Mesothelial cell of epicardium (in vitro differentiated cells): ENCODE measurements at regions not wholly inside any gene's neighbourhood (a gene's known extent, or its start where the extent isn't known, plus 50 kb on each side); places are given as distances from the start of the nearest gene placed in this dataset.
"Not testable (repeated sequence)": the region's sequence is repeated elsewhere in the genome, so short reads cannot be mapped to it uniquely, and the experiment has no call there.

Source experiments
- DNase-seq, 2 experiments: peaks; one replicate each; pipeline ENCODE4 v3.0.0; 2021; ENCODE audit warnings: low spot score in 2 of 2; ENCODE audit not compliant: unreplicated experiment in 2 of 2
- H3K27ac Mint-ChIP-seq: 2 replicates; pipeline ENCODE4 v1.8.0; 2021; ENCODE audit warnings: mixed read lengths
- H3K27me3 Mint-ChIP-seq: 2 replicates; pipeline ENCODE4 v1.8.0; 2021; ENCODE audit warnings: low read depth, mixed read lengths
- H3K36me3 Mint-ChIP-seq: 2 replicates; pipeline ENCODE4 v1.8.0; 2021; ENCODE audit warnings: mixed read lengths
- H3K4me1 Mint-ChIP-seq: 2 replicates; pipeline ENCODE4 v1.8.0; 2021; ENCODE audit warnings: mixed read lengths
- H3K4me3 Mint-ChIP-seq: 2 replicates; pipeline ENCODE4 v1.8.0; 2021; ENCODE audit warnings: mild to moderate bottlenecking, moderate library complexity, mixed read lengths
- H3K9me3 Mint-ChIP-seq: 2 replicates; pipeline ENCODE4 v1.8.0; 2021; ENCODE audit warnings: mixed read lengths
- TF ChIP-seq, protein P1 (sequence below): fragments of 200-600 bp; sonication (generic); IDR thresholded peaks from one replicate; pipeline ENCODE4 v1.5.0; 2021; ENCODE audit warnings: antibody characterized with exemption; ENCODE audit not compliant: unreplicated experiment

DNA sequence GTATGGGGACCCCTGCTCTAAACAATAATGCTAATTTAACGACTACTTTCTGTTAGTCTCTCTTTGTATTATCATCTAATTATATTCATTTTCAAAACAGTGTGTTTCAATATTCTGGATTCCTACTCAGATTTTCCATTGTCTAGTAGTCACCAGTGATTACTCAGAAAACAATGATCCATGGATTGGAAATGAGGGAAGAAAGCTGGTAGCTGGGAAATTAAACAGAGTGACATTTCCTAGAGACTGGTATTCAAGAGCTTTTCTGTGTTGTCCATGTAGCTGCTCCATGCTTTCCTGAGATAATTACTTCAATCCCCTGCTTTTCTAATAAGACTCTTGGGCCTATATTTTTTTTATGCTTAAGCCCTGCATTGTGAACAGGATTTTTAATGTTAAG lies 1862.1 kb upstream of the C9orf72 start:
- H3K27me3 Mint-ChIP-seq: no peaks in the 10 kb centered on the region
- no peak overlapping the region for H3K27ac Mint-ChIP-seq
- H3K9me3 Mint-ChIP-seq: peaks cover 12% of the 10 kb centered on the region
- H3K4me3 Mint-ChIP-seq: no peak overlapping the region
- no peak for DNase-seq
- no peaks in the 10 kb centered on the region for H3K36me3 Mint-ChIP-seq
- peaks cover 10% of the 10 kb centered on the region for H3K4me1 Mint-ChIP-seq
- TF ChIP-seq, protein P1, sequence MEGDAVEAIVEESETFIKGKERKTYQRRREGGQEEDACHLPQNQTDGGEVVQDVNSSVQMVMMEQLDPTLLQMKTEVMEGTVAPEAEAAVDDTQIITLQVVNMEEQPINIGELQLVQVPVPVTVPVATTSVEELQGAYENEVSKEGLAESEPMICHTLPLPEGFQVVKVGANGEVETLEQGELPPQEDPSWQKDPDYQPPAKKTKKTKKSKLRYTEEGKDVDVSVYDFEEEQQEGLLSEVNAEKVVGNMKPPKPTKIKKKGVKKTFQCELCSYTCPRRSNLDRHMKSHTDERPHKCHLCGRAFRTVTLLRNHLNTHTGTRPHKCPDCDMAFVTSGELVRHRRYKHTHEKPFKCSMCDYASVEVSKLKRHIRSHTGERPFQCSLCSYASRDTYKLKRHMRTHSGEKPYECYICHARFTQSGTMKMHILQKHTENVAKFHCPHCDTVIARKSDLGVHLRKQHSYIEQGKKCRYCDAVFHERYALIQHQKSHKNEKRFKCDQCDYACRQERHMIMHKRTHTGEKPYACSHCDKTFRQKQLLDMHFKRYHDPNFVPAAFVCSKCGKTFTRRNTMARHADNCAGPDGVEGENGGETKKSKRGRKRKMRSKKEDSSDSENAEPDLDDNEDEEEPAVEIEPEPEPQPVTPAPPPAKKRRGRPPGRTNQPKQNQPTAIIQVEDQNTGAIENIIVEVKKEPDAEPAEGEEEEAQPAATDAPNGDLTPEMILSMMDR: no peak

GRCh38 chr9:29437526-29437925 lies 1864.2 kb upstream of the C9orf72 start:
- H3K4me3 Mint-ChIP-seq: no peak overlapping the region
- TF ChIP-seq, protein P1: no peak
- H3K27me3 Mint-ChIP-seq: no peaks in the 10 kb centered on the region
- peaks cover 10% of the 10 kb centered on the region for H3K4me1 Mint-ChIP-seq
- no peaks in the 10 kb centered on the region for H3K9me3 Mint-ChIP-seq
- no peak overlapping the region for H3K27ac Mint-ChIP-seq
- no peak for DNase-seq
- no peaks in the 10 kb centered on the region for H3K36me3 Mint-ChIP-seq

- Mint-ChIP-seq H3K9me3 (no peaks in the 10 kb centered on the region), H3K27ac (no peak overlapping the region), H3K4me3 (no peak overlapping the region), H3K27me3 (no peaks in the 10 kb centered on the region), H3K36me3 (no peaks in the 10 kb centered on the region), H3K4me1 (peaks cover 10% of the 10 kb centered on the region)
- DNase-seq: no peak
- TF ChIP-seq, protein P1: no peak
These were observed 1866.7 kb upstream of the C9orf72 start for GRCh38 chr9:29439961-29440360.

GRCh38 chr9:29440449-29440848 lies 1867.2 kb upstream of the C9orf72 start:
- DNase-seq: no peak
- no peak overlapping the region for H3K27ac Mint-ChIP-seq
- H3K4me3 Mint-ChIP-seq: no peak overlapping the region
- no peaks in the 10 kb centered on the region for H3K27me3 Mint-ChIP-seq
- TF ChIP-seq, protein P1: no peak
- no peaks in the 10 kb centered on the region for H3K36me3 Mint-ChIP-seq
- H3K9me3 Mint-ChIP-seq: no peaks in the 10 kb centered on the region
- H3K4me1 Mint-ChIP-seq: peaks cover 10% of the 10 kb centered on the region

GRCh38 chr9:29445751-29446150 lies 1872.5 kb upstream of the C9orf72 start:
- Mint-ChIP-seq H3K4me3 (no peak overlapping the region), H3K27ac (no peak overlapping the region), H3K36me3 (no peaks in the 10 kb centered on the region), H3K9me3 (no peaks in the 10 kb centered on the region), H3K4me1 (peaks cover 12% of the 10 kb centered on the region), H3K27me3 (no peaks in the 10 kb centered on the region)
- no peak for DNase-seq
- TF ChIP-seq, protein P1: no peak

DNA sequence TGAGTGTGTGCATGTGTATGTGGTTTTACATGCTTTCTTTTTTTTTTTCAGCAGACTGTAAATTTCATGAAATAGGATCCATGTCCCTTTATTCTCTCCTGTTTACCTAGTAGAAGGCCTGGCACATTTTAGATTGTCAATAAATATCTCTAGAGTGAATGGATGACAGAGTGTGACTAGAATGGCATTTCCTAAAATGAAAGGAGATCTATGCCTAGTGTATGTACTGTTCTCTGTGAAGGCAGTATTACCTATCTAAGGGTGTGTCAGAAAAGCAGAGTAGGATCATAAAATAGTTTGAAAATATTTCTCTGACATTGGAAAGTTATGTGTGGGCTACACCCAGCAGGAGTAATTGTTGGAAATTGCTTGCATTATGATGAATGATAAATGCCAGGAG lies 1876.0 kb upstream of the C9orf72 start:
- DNase-seq: no peak
- H3K27me3 Mint-ChIP-seq: no peaks in the 10 kb centered on the region
- TF ChIP-seq, protein P1: no peak
- H3K9me3 Mint-ChIP-seq: peaks cover 15% of the 10 kb centered on the region
- H3K4me1 Mint-ChIP-seq: peaks cover 12% of the 10 kb centered on the region
- H3K27ac Mint-ChIP-seq: no peak overlapping the region
- H3K4me3 Mint-ChIP-seq: peak overlapping the region; percentile 93
- H3K36me3 Mint-ChIP-seq: peaks cover 2% of the 10 kb centered on the region

DNA sequence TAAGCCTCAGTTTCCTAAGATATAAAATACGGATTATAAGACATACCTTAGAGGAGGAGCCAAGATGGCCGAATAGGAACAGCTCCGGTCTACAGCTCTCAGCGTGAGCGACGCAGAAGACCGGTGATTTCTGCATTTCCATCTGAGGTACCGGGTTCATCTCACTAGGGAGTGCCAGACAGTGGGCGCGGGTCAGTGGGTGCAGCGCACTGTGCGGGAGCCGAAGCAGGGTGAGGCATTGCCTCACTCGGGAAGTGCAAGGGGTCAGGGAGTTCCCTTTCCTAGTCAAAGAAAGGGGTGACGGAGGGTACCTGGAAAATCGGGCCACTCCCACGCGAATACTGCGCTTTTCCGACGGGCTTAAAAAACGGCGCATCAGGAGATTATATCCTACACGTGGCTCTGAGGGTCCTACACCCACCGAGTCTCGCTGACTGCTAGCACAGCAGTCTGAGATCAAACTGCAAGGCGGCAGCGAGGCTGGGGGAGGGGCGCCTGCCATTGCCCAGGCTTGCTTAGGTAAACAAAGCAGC lies 1877.1 kb upstream of the C9orf72 start:
- peaks cover 12% of the 10 kb centered on the region for H3K4me1 Mint-ChIP-seq
- H3K27ac Mint-ChIP-seq: peak overlapping the region; percentile 92
- H3K9me3 Mint-ChIP-seq: peaks cover 15% of the 10 kb centered on the region
- peak overlapping the region; percentile 93 for H3K4me3 Mint-ChIP-seq
- H3K36me3 Mint-ChIP-seq, DNase-seq, H3K27me3 Mint-ChIP-seq: not testable (repeated sequence)
